ENCODE measurements at regions not wholly inside any gene's neighbourhood (a gene's known extent, or its start where the extent isn't known, plus 50 kb on each side); places are given as distances from the start of the nearest gene placed in this dataset.

GRCh38 chr16:79929260-79929965, 328.9 kb upstream of the MAF start:
- TF ChIP-seq GATA2 (IDR thresholded peaks at IDR 0.05; ENCODE audit: low read depth, low read length) (no peak), GATA3 (IDR thresholded peaks at IDR 0.05; ENCODE audit: low read depth, low read length) (no peak)
